ENCODE measurements at regions not wholly inside any gene's neighbourhood (a gene's known extent, or its start where the extent isn't known, plus 50 kb on each side); places are given as distances from the start of the nearest gene placed in this dataset.

- TF ChIP-seq POLR2A (IDR thresholded peaks at IDR 0.05), result no peak
- no peak for TF ChIP-seq CTCF (IDR thresholded peaks at IDR 0.05)
- TF ChIP-seq EP300 (IDR thresholded peaks at IDR 0.05), result no peak
- Histone ChIP-seq H3K27me3 (no peaks in the 10 kb centered on the region), H3K36me3 (no peaks in the 10 kb centered on the region), H3K27ac (no peak overlapping the region), H3K9me3 (no peaks in the 10 kb centered on the region), H3K4me3 (no peak overlapping the region), H3K4me1 (no peaks in the 10 kb centered on the region)
- WGBS, 2 donors, result 27 to 35% methylated on average over 2 of the region's 2 CpGs
- no peak for DNase-seq (ENCODE audit: low spot score in 2 of 2)
These were observed 155.8 kb downstream of the SH2D1A start for GRCh38 chrX:124502166-124502565.

GRCh38 chrX:124502599-124502998 lies 156.2 kb downstream of the SH2D1A start:
- H3K36me3 ChIP-seq, result no peaks in the 10 kb centered on the region
- H3K27me3 ChIP-seq, result no peaks in the 10 kb centered on the region
- TF ChIP-seq CTCF (IDR thresholded peaks at IDR 0.05), result no peak
- no peak for TF ChIP-seq EP300 (IDR thresholded peaks at IDR 0.05)
- TF ChIP-seq POLR2A (IDR thresholded peaks at IDR 0.05), result no peak
- H3K9me3 ChIP-seq, result no peaks in the 10 kb centered on the region
- WGBS, 2 donors, result 96 to 97% methylated on average over 3 of the region's 3 CpGs
- no peak for DNase-seq (ENCODE audit: low spot score in 2 of 2)
- no peaks in the 10 kb centered on the region for H3K4me1 ChIP-seq
- no peak overlapping the region for H3K27ac ChIP-seq
- no peak overlapping the region for H3K4me3 ChIP-seq

GRCh38 chrX:124504111-124504983 lies 158.0 kb downstream of the SH2D1A start:
- no peak overlapping the region for H3K27ac ChIP-seq
- DNase-seq (ENCODE audit: low spot score in 2 of 2), result no peak
- H3K4me1 ChIP-seq, result no peaks in the 10 kb centered on the region
- no peak overlapping the region for H3K4me3 ChIP-seq
- TF ChIP-seq CTCF (IDR thresholded peaks at IDR 0.05) (no peak), EP300 (IDR thresholded peaks at IDR 0.05) (no peak), POLR2A (IDR thresholded peaks at IDR 0.05) (no peak)
- H3K27me3 ChIP-seq, result no peaks in the 10 kb centered on the region
- H3K36me3 ChIP-seq, result no peaks in the 10 kb centered on the region
- 58 to 76% methylated on average over 7 of the region's 7 CpGs for WGBS, 2 donors
- H3K9me3 ChIP-seq, result no peaks in the 10 kb centered on the region

- Histone ChIP-seq H3K36me3 (no peaks in the 10 kb centered on the region), H3K27ac (no peak overlapping the region), H3K27me3 (no peaks in the 10 kb centered on the region), H3K9me3 (no peaks in the 10 kb centered on the region), H3K4me3 (no peak overlapping the region), H3K4me1 (no peaks in the 10 kb centered on the region)
- 79 to 87% methylated on average over 3 of the region's 3 CpGs for WGBS, 2 donors
- no peak for DNase-seq (ENCODE audit: low spot score in 2 of 2)
- no peak for TF ChIP-seq POLR2A (IDR thresholded peaks at IDR 0.05)
- no peak for TF ChIP-seq CTCF (IDR thresholded peaks at IDR 0.05)
These were observed 159.7 kb downstream of the SH2D1A start for GRCh38 chrX:124506066-124506465.

DNA sequence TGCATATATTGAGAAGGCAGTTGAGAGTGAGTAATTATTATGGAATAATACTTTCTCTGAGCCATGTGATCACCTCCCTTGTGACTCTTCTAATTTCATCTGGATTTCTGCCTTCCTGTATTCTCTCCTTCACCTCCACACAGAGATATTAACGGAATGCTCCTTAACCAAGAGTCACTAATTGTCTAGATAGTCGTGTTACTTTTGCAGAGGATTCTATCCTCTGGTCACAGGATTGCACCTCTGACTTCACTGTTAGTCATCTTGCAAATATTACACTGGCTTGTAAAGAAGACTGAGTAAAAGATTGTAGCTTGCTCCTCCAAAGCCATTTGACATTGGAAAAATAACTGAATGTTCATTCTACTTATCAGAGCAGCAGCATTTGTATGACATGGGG lies 160.9 kb downstream of the SH2D1A start:
- H3K4me3 ChIP-seq, result no peak overlapping the region
- H3K4me1 ChIP-seq, result no peaks in the 10 kb centered on the region
- no peak for TF ChIP-seq CTCF (IDR thresholded peaks at IDR 0.05)
- TF ChIP-seq EP300 (IDR thresholded peaks at IDR 0.05), result no peak
- TF ChIP-seq POLR2A (IDR thresholded peaks at IDR 0.05), result no peak
- no peaks in the 10 kb centered on the region for H3K36me3 ChIP-seq
- DNase-seq (ENCODE audit: low spot score in 2 of 2), result no peak
- no peak overlapping the region for H3K27ac ChIP-seq
- WGBS, 2 donors, result 67 to 72% methylated on average over 2 of the region's 2 CpGs
- H3K9me3 ChIP-seq, result no peaks in the 10 kb centered on the region
- H3K27me3 ChIP-seq, result no peaks in the 10 kb centered on the region
